PC-3 (cell line): ENCODE measurements at regions not wholly inside any gene's neighbourhood (a gene's known extent, or its start where the extent isn't known, plus 50 kb on each side); places are given as distances from the start of the nearest gene placed in this dataset.

Source experiments
- ATAC-seq: fragments of 200-7000 bp; cut with Tn5 transposase; 2 replicates; pipeline ENCODE4 v1.9.1; 2020; ENCODE audit warnings: mild to moderate bottlenecking, moderate library complexity
- BruUV-seq: library from RNA; stranded (reverse); fragments of 400-500 nt; replicated peaks from 2 replicates; lab custom pipeline; 2021; lab: Mats Ljungman, UMichigan
- CTCF ChIA-PET: fragments of 300-600 bp; sonication (Branson Sonifier 250); formaldehyde crosslinking; loops from one replicate; lab custom pipeline; 2022; ENCODE audit warnings: antibody characterized with exemption; lab: Charles Lee
- POLR2A ChIA-PET: fragments of 300-600 bp; sonication (Branson Sonifier 250); formaldehyde crosslinking; loops from one replicate; lab custom pipeline; 2022; ENCODE audit warnings: antibody characterized with exemption; ENCODE audit not compliant: unreplicated experiment; lab: Charles Lee
- DNase-seq: peaks from one replicate; pipeline ENCODE4 v3.0.0-alpha.2; 2015
- H2AFZ ChIP-seq: fragments of 300-600 bp; sonication (generic); 2 replicates; pipeline ENCODE4 v1.6.0; 2016; ENCODE audit warnings: antibody characterized with exemption, low read length
- H3F3A ChIP-seq: fragments of 300-600 bp; sonication (generic); one replicate; pipeline ENCODE4 v1.6.0; 2017; ENCODE audit warnings: antibody characterized with exemption, low read length, control low read depth, mild to moderate bottlenecking; ENCODE audit not compliant: unreplicated experiment
- H3K27ac ChIP-seq: fragments of 300-600 bp; sonication (generic); 2 replicates; pipeline ENCODE4 v1.5.1; 2016; ENCODE audit warnings: mild to moderate bottlenecking, low read length
- H3K27me3 ChIP-seq: fragments of 300-600 bp; sonication (generic); 2 replicates; pipeline ENCODE4 v1.6.1; 2016; ENCODE audit warnings: low read length, mixed read lengths
- H3K36me3 ChIP-seq: fragments of 300-600 bp; sonication (generic); 2 replicates; pipeline ENCODE4 v1.6.1; 2016; ENCODE audit warnings: low read depth, mixed run types, low read length, mixed read lengths
- H3K4me1 ChIP-seq: fragments of 300-600 bp; sonication (generic); 2 replicates; pipeline ENCODE4 v1.5.1; 2016; ENCODE audit warnings: low read length; ENCODE audit not compliant: insufficient read depth
- H3K4me2 ChIP-seq: fragments of 300-600 bp; sonication (generic); 2 replicates; pipeline ENCODE4 v1.6.0; 2016; ENCODE audit warnings: low read length
- H3K4me3 ChIP-seq: fragments of 300-600 bp; sonication (generic); 2 replicates; pipeline ENCODE4 v1.5.1; 2016; ENCODE audit warnings: mild to moderate bottlenecking, low read length, mixed read lengths
- H3K79me2 ChIP-seq: fragments of 300-600 bp; sonication (generic); 2 replicates; pipeline ENCODE4 v1.6.1; 2017; ENCODE audit warnings: low read length, mixed read lengths
- H3K9ac ChIP-seq: fragments of 300-600 bp; sonication (generic); 2 replicates; pipeline ENCODE4 v1.6.0; 2016; ENCODE audit warnings: mild to moderate bottlenecking, low read length
- H3K9me2 ChIP-seq: fragments of 300-600 bp; sonication (generic); replicated peaks from 2 replicates; pipeline ENCODE4 v1.6.1; 2016; ENCODE audit warnings: mixed run types, low read length, mixed read lengths
- H3K9me3 ChIP-seq: fragments of 300-600 bp; sonication (generic); 2 replicates; pipeline ENCODE4 v1.6.1; 2016; ENCODE audit warnings: low read length, mixed read lengths
- H4K20me1 ChIP-seq: fragments of 300-600 bp; sonication (generic); 2 replicates; pipeline ENCODE4 v1.6.1; 2016; ENCODE audit warnings: low read length, mixed read lengths
- CTCF ChIP-seq: fragments of 300-600 bp; sonication (generic); conservative IDR thresholded peaks from 2 replicates; pipeline ENCODE4 v1.5.1; 2017; ENCODE audit warnings: antibody characterized with exemption, low read depth, mild to moderate bottlenecking, low read length
- EZH2 ChIP-seq: fragments of 300-600 bp; sonication (generic); IDR thresholded peaks from one replicate; pipeline ENCODE4 v1.6.1; 2017; ENCODE audit warnings: antibody characterized with exemption, mild to moderate bottlenecking, low read length; ENCODE audit not compliant: unreplicated experiment
- EZH2phosphoT487 ChIP-seq: fragments of 300-600 bp; sonication (generic); IDR thresholded peaks from 2 replicates; pipeline ENCODE4 v1.6.1; 2018; ENCODE audit warnings: mild to moderate bottlenecking, antibody characterized with exemption, low read length, borderline replicate concordance
- intact Hi-C: fragments of 100-400 bp; cut with micrococcal nuclease; formaldehyde crosslinking; loops from 2 replicates; pipeline ENCODE4 v1.9.0; 2023

DNA sequence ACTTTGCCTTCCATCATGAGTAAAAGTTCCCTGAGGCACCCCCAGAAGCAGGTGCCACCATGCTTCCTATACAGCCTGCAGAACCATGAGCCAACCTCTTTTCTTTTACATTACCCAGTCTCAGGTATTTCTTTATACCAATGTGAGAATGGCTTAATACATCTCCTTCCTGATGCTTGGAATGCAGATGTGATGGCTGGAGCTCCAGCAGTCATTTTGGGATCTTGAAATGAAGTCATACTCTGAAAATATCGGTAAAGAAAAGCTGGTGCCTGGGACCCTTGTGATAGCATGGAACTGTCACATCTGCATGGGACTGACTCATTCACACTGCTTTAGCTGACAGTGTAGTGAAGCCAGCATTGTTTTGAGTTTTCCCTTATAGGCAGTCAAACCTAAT lies 634.5 kb upstream of the NRP1 start:
- BruUV-seq: no TSS peak
- Histone ChIP-seq H3K27me3 (no peaks in the 10 kb centered on the region), H2AFZ (no peak overlapping the region), H3K9me2 (0 out of 2 replicates have a peak, but pooled peaks cover 6% of the 10 kb centered on the region), H3K9ac (no peak overlapping the region), H3K4me2 (no peak overlapping the region), H3K9me3 (0 out of 2 replicates have a peak, but pooled peaks cover 5% of the 10 kb centered on the region), H3K27ac (no peak overlapping the region), H4K20me1 (no peaks in the 10 kb centered on the region), H3K4me1 (peaks cover 3% of the 10 kb centered on the region; the same call in 1 of the 2 replicates), H3F3A (no peaks in the 10 kb centered on the region), H3K36me3 (no peaks in the 10 kb centered on the region), H3K79me2 (no peaks in the 10 kb centered on the region), H3K4me3 (no peak overlapping the region)
- ChIA-PET POLR2A (no interaction called here), CTCF (no interaction called here)
- DNase-seq (no peak), ATAC-seq (no peak)
- intact Hi-C loops: loop anchor here (10.0 kb wide), 1 partner anchor 264 kb away; no protein-coding TSS in a partner anchor
- TF ChIP-seq EZH2phosphoT487: no peak
- TF ChIP-seq EZH2: no peak
- no peak for TF ChIP-seq CTCF

- no peaks in the 10 kb centered on the region for H3F3A ChIP-seq
- H3K27me3 ChIP-seq: no peaks in the 10 kb centered on the region
- 0 out of 2 replicates have a peak, but pooled peaks cover 5% of the 10 kb centered on the region for H3K9me3 ChIP-seq
- intact Hi-C loops: loop anchor here (10.0 kb wide), 1 partner anchor 263 kb away; no protein-coding TSS in a partner anchor
- H3K79me2 ChIP-seq: no peaks in the 10 kb centered on the region
- POLR2A ChIA-PET: no interaction called here
- no peak for DNase-seq
- BruUV-seq: no TSS peak
- no peaks in the 10 kb centered on the region for H3K36me3 ChIP-seq
- H3K4me2 ChIP-seq: no peak overlapping the region
- CTCF ChIA-PET: no interaction called here
- H2AFZ ChIP-seq: no peak overlapping the region
- ATAC-seq: no peak
- H3K27ac ChIP-seq: no peak overlapping the region
- 0 out of 2 replicates have a peak, but pooled peaks cover 6% of the 10 kb centered on the region for H3K9me2 ChIP-seq
- TF ChIP-seq CTCF (no peak), EZH2phosphoT487 (no peak), EZH2 (no peak)
- H4K20me1 ChIP-seq: no peaks in the 10 kb centered on the region
- no peak overlapping the region for H3K4me3 ChIP-seq
- H3K9ac ChIP-seq: no peak overlapping the region
- peaks cover 12% of the 10 kb centered on the region for H3K4me1 ChIP-seq
These were observed 633.2 kb upstream of the NRP1 start for GRCh38 chr10:33967606-33968120.

- ChIA-PET CTCF (no interaction called here), POLR2A (no interaction called here)
- no peak overlapping the region for H3K4me3 ChIP-seq
- peaks cover 12% of the 10 kb centered on the region for H3K4me1 ChIP-seq
- no peak overlapping the region for H2AFZ ChIP-seq
- no peak overlapping the region for H3K4me2 ChIP-seq
- TF ChIP-seq EZH2phosphoT487 (no peak), CTCF (no peak), EZH2 (no peak)
- 0 out of 2 replicates have a peak, but pooled peaks cover 5% of the 10 kb centered on the region for H3K9me3 ChIP-seq
- H3K27me3 ChIP-seq: no peaks in the 10 kb centered on the region
- no peak for DNase-seq
- H3K36me3 ChIP-seq: no peaks in the 10 kb centered on the region
- no peak for ATAC-seq
- H3F3A ChIP-seq: no peaks in the 10 kb centered on the region
- 0 out of 2 replicates have a peak, but pooled peaks cover 6% of the 10 kb centered on the region for H3K9me2 ChIP-seq
- no peaks in the 10 kb centered on the region for H4K20me1 ChIP-seq
- BruUV-seq: no TSS peak
- no peak overlapping the region for H3K9ac ChIP-seq
- H3K27ac ChIP-seq: no peak overlapping the region
- no peaks in the 10 kb centered on the region for H3K79me2 ChIP-seq
- intact Hi-C loops: loop anchor here (10.0 kb wide), 1 partner anchor 262 kb away; no protein-coding TSS in a partner anchor
These were observed 632.5 kb upstream of the NRP1 start for GRCh38 chr10:33966946-33967345.
